B cell (primary cell): ENCODE measurements at regions not wholly inside any gene's neighbourhood (a gene's known extent, or its start where the extent isn't known, plus 50 kb on each side); places are given as distances from the start of the nearest gene placed in this dataset.

Experiments used
- ATAC-seq: fragments of 200-7000 bp; cut with Tn5 transposase; one replicate; pipeline ENCODE4 v1.10.0; 2021; ENCODE audit warnings: low read depth, mild to moderate bottlenecking, moderate number of reproducible peaks, moderate library complexity
- CTCF ChIA-PET: fragments of 350-600 bp; sonication (Branson Sonifier 250); formaldehyde crosslinking; loops from one replicate; lab custom pipeline; 2021; ENCODE audit warnings: antibody characterized with exemption, inconsistent platforms; lab: Charles Lee
- POLR2A ChIA-PET: fragments of 350-600 bp; sonication (Branson Sonifier 250); formaldehyde crosslinking; loops from one replicate; lab custom pipeline; 2021; ENCODE audit warnings: antibody characterized with exemption; lab: Charles Lee
- DNase-seq: peaks from one replicate; pipeline ENCODE4 v3.0.0; 2013
- H2AFZ ChIP-seq: 2 replicates; pipeline ENCODE4 v1.6.1; 2012; ENCODE audit warnings: mild to moderate bottlenecking, low read depth, low read length; ENCODE audit not compliant: insufficient read depth, poor library complexity, severe bottlenecking
- H3K27ac ChIP-seq, 2 donors: 1 replicate in 1 of 2; 2 replicates in 1 of 2; pipeline ENCODE4 v1.5.1; 2012 to 2013; ENCODE audit warnings: low read length in 2 of 2, mild to moderate bottlenecking in 2 of 2, moderate library complexity in 1 of 2
- H3K27me3 ChIP-seq, 4 experiments: fragments of 200-600 bp in 1 of 4; sonication (generic) in 1 of 4; replicated peaks in 1 of 4; 1 replicate in 2 of 4; 2 replicates in 2 of 4; pipeline versions ENCODE4 v1.6.1 to v1.7.0; 2013 to 2016; ENCODE audit warnings: low read length in 3 of 4, mild to moderate bottlenecking in 2 of 4, mixed read lengths in 1 of 4, moderate library complexity in 1 of 4; ENCODE audit not compliant: insufficient read depth in 4 of 4, control insufficient read depth in 3 of 4; ENCODE audit errors: control extremely low read depth in 1 of 4
- H3K36me3 ChIP-seq, 2 experiments: replicated peaks in 1 of 2; 1 replicate in 1 of 2; 2 replicates in 1 of 2; pipeline versions ENCODE4 v1.6.1 to v1.7.1; 2013; ENCODE audit warnings: low read length in 1 of 2; ENCODE audit not compliant: insufficient read depth in 2 of 2, control insufficient read depth in 1 of 2; ENCODE audit errors: control extremely low read depth in 1 of 2, extremely low read depth in 1 of 2
- H3K4me1 ChIP-seq, 2 donors: fragments of 200-600 bp in 1 of 2; sonication (generic) in 1 of 2; 1 replicate in 1 of 2; 2 replicates in 1 of 2; pipeline versions ENCODE4 v1.5.1 to v1.6.1; 2013 to 2017; ENCODE audit warnings: low read length in 2 of 2; ENCODE audit not compliant: control insufficient read depth in 2 of 2, insufficient read depth in 2 of 2
- H3K4me2 ChIP-seq: replicated peaks from 2 replicates; pipeline ENCODE3; 2012; ENCODE audit warnings: mild to moderate bottlenecking, low read depth, low read length; ENCODE audit not compliant: poor library complexity, severe bottlenecking
- H3K4me3 ChIP-seq, 5 experiments: fragments of 200-600 bp in 1 of 5; sonication (generic) in 1 of 5; 1 replicate in 3 of 5; 2 replicates in 2 of 5; pipeline versions ENCODE4 v1.5.1 to v1.7.0; 2011 to 2016; ENCODE audit warnings: low read length in 4 of 5, mild to moderate bottlenecking in 4 of 5, low read depth in 2 of 5, control low read depth in 1 of 5, moderate library complexity in 1 of 5; ENCODE audit not compliant: insufficient read depth in 1 of 5; ENCODE audit errors: control extremely low read depth in 1 of 5, extremely low read depth in 1 of 5
- H3K79me2 ChIP-seq: fragments of 200-600 bp; sonication (generic); one replicate; pipeline ENCODE4 v1.6.0; 2016; ENCODE audit warnings: low read length; ENCODE audit not compliant: control insufficient read depth, insufficient read depth
- H3K9ac ChIP-seq: fragments of 200-600 bp; sonication (generic); 2 replicates; pipeline ENCODE4 v1.6.1; 2017; ENCODE audit warnings: mild to moderate bottlenecking, low read length, moderate library complexity
- H3K9me3 ChIP-seq, 3 donors: one replicate each; pipeline versions ENCODE4 v1.6.1 to v1.7.1; 2013; ENCODE audit warnings: low read length in 2 of 3; ENCODE audit not compliant: control insufficient read depth in 2 of 3, insufficient read depth in 1 of 3; ENCODE audit errors: control extremely low read depth in 1 of 3
- H4K20me1 ChIP-seq: 2 replicates; pipeline ENCODE4 v1.6.0; 2012; ENCODE audit warnings: mild to moderate bottlenecking, low read length; ENCODE audit not compliant: insufficient read depth, control insufficient read depth, poor library complexity, severe bottlenecking
- H3K27ac Mint-ChIP-seq: one replicate; pipeline ENCODE4 v1.8.0; 2021; ENCODE audit warnings: mixed read lengths
- H3K27me3 Mint-ChIP-seq: one replicate; pipeline ENCODE4 v1.8.0; 2021; ENCODE audit warnings: mixed read lengths
- H3K4me1 Mint-ChIP-seq: one replicate; pipeline ENCODE4 v1.8.0; 2021; ENCODE audit warnings: mixed read lengths
- H3K4me3 Mint-ChIP-seq: one replicate; pipeline ENCODE4 v1.8.0; 2021; ENCODE audit warnings: mixed read lengths
- H3K9me3 Mint-ChIP-seq: one replicate; pipeline ENCODE4 v1.8.0; 2022; ENCODE audit warnings: mixed read lengths; ENCODE audit not compliant: insufficient read depth
- CTCF ChIP-seq: fragments of 200-600 bp; IDR thresholded peaks from one replicate; pipeline ENCODE4 v1.8.0; 2022; ENCODE audit warnings: antibody characterized with exemption, mild to moderate bottlenecking
- EZH2 ChIP-seq: IDR thresholded peaks from 2 replicates; pipeline ENCODE4 v1.6.1; 2012; ENCODE audit warnings: borderline replicate concordance, low read depth, mild to moderate bottlenecking, moderate library complexity, low read length; ENCODE audit not compliant: insufficient read depth, poor library complexity, severe bottlenecking
- WGBS: methylation state at CpG from one replicate; pipeline ENCODE4 v1.1.5; 2013; ENCODE audit warnings: missing lambda C conversion rate; ENCODE audit not compliant: insufficient coverage; 5-methylcytosine and 5-hydroxymethylcytosine counted together
- intact Hi-C: fragments of 100-400 bp; cut with micrococcal nuclease; formaldehyde crosslinking; loops from one replicate; pipeline ENCODE4 v1.10.0; 2022

- ChIA-PET CTCF (interaction anchor here (1.3 to 1.8 kb wide), 2 partner anchors 11 to 22 kb away, joined by 3 to 5 read pairs; no protein-coding TSS in a partner anchor), POLR2A (no interaction called here)
These were observed 244.2 kb upstream of the USP15 start for GRCh38 chr12:62016021-62016420.

GRCh38 chr12:62021808-62022207 is 238.4 kb upstream of the USP15 start:
- Mint-ChIP-seq H3K27ac (no peak overlapping the region), H3K9me3 (no peaks in the 10 kb centered on the region), H3K4me1 (no peaks in the 10 kb centered on the region), H3K27me3 (no peaks in the 10 kb centered on the region), H3K4me3 (no peak overlapping the region)
- POLR2A ChIA-PET, result no interaction called here
- TF ChIP-seq CTCF, result no peak
- Histone ChIP-seq H3K36me3 (no peaks in the 10 kb centered on the region), H3K9ac (no peak overlapping the region), H3K9me3 (no peaks in the 10 kb centered on the region), H3K4me2 (no peak overlapping the region), H3K79me2 (no peaks in the 10 kb centered on the region), H3K27ac (no peak overlapping the region), H2AFZ (no peak overlapping the region), H3K4me3 (no peak overlapping the region), H3K27me3 (no peaks in the 10 kb centered on the region), H3K4me1 (no peaks in the 10 kb centered on the region), H4K20me1 (no peaks in the 10 kb centered on the region)
- ATAC-seq (no peak), DNase-seq (no peak)
- intact Hi-C loops, result no loop called here
- 88% methylated on average over 6 of the region's 6 CpGs for WGBS
- CTCF ChIA-PET, result no interaction called here

More at GRCh38 chr12:62016021-62016420, 244.2 kb upstream of the USP15 start:
- no peaks in the 10 kb centered on the region for H3K36me3 ChIP-seq
- H3K4me2 ChIP-seq, result no peak overlapping the region
- H3K27me3 ChIP-seq, result no peaks in the 10 kb centered on the region
- H3K27ac ChIP-seq, result no peak overlapping the region
- Mint-ChIP-seq H3K4me1 (no peaks in the 10 kb centered on the region), H3K27me3 (no peaks in the 10 kb centered on the region), H3K27ac (no peak overlapping the region), H3K4me3 (no peak overlapping the region), H3K9me3 (no peaks in the 10 kb centered on the region)
- H3K4me3 ChIP-seq, result no peak overlapping the region
- WGBS, result no CpG with 5 or more reads among the region's 3 CpGs
- TF ChIP-seq EZH2 (no peak), CTCF (no peak)
- no peak overlapping the region for H2AFZ ChIP-seq
- no peaks in the 10 kb centered on the region for H3K4me1 ChIP-seq
- no peak for ATAC-seq
- no peak overlapping the region for H3K9ac ChIP-seq
- no peaks in the 10 kb centered on the region for H4K20me1 ChIP-seq
- no peak for DNase-seq
- no peaks in the 10 kb centered on the region for H3K79me2 ChIP-seq
- H3K9me3 ChIP-seq, result peaks cover 0 to under 1% (median 0%) of the 10 kb centered on the region in 3 donors
- intact Hi-C loops, result no loop called here
